SK-N-SH treated with all-trans-retinoic acid at 6 μM for 48 hours (cell line): ENCODE measurements at regions not wholly inside any gene's neighbourhood (a gene's known extent, or its start where the extent isn't known, plus 50 kb on each side); places are given as distances from the start of the nearest gene placed in this dataset.
"Not testable (repeated sequence)": the region's sequence is repeated elsewhere in the genome, so short reads cannot be mapped to it uniquely, and the experiment has no call there.

Experiments
- ARNTL ChIP-seq: fragments of 450-650 bp; formaldehyde crosslinking; IDR thresholded peaks from 2 replicates; pipeline ENCODE4 v1.5.0; 2020; ENCODE audit warnings: low read depth, mild to moderate bottlenecking, moderate library complexity, borderline replicate concordance
- OSR1 ChIP-seq: fragments of 250-450 bp; sonication (Bioruptor Pico); IDR thresholded peaks from 2 replicates; pipeline ENCODE4 v1.8.0; 2022; ENCODE audit warnings: moderate library complexity, mild to moderate bottlenecking, inconsistent platforms
- RARB ChIP-seq: fragments of 250-450 bp; sonication (Bioruptor Pico); IDR thresholded peaks from 2 replicates; pipeline ENCODE4 v1.8.0; 2021; ENCODE audit warnings: mild to moderate bottlenecking, moderate library complexity
- SNAI2 ChIP-seq: fragments of 250-450 bp; sonication (Bioruptor Pico); IDR thresholded peaks from 2 replicates; pipeline ENCODE4 v1.5.0; 2020; ENCODE audit warnings: mild to moderate bottlenecking, moderate library complexity
- TOX ChIP-seq: fragments of 250-450 bp; sonication (Bioruptor Pico); IDR thresholded peaks from 2 replicates; pipeline ENCODE4 v1.8.0; 2021; ENCODE audit warnings: mild to moderate bottlenecking, moderate library complexity, borderline replicate concordance
- ZC3H10 ChIP-seq: fragments of 250-450 bp; sonication (Bioruptor Pico); IDR thresholded peaks from 2 replicates; pipeline ENCODE4 v1.5.1; 2021; ENCODE audit warnings: mild to moderate bottlenecking, moderate library complexity
- ZFP3 ChIP-seq: fragments of 250-450 bp; sonication (Bioruptor Pico); IDR thresholded peaks from 2 replicates; pipeline ENCODE4 v1.5.0; 2020; ENCODE audit warnings: mild to moderate bottlenecking, moderate library complexity
- ZFP30 ChIP-seq: fragments of 450-650 bp; formaldehyde crosslinking; IDR thresholded peaks from 2 replicates; pipeline ENCODE4 v1.5.0; 2022; ENCODE audit warnings: mild to moderate bottlenecking, moderate library complexity
- ZNF565 ChIP-seq: fragments of 450-650 bp; formaldehyde crosslinking; conservative IDR thresholded peaks from 2 replicates; pipeline ENCODE4 v1.5.0; 2020; ENCODE audit warnings: low read depth, mild to moderate bottlenecking, moderate library complexity
- ZNF70 ChIP-seq: fragments of 450-650 bp; formaldehyde crosslinking; IDR thresholded peaks from 2 replicates; pipeline ENCODE4 v1.5.0; 2020; ENCODE audit warnings: mild to moderate bottlenecking, moderate library complexity
- TF ChIP-seq, protein P1 (sequence below): fragments of 250-450 bp; sonication (Bioruptor Pico); IDR thresholded peaks from 2 replicates; pipeline ENCODE4 v1.5.0; 2020; ENCODE audit warnings: mild to moderate bottlenecking, moderate library complexity
- TF ChIP-seq, protein P2 (sequence below): fragments of 250-450 bp; sonication (Bioruptor Pico); IDR thresholded peaks from 2 replicates; pipeline ENCODE4 v1.8.0; 2020; ENCODE audit warnings: mild to moderate bottlenecking, moderate library complexity, borderline replicate concordance

DNA sequence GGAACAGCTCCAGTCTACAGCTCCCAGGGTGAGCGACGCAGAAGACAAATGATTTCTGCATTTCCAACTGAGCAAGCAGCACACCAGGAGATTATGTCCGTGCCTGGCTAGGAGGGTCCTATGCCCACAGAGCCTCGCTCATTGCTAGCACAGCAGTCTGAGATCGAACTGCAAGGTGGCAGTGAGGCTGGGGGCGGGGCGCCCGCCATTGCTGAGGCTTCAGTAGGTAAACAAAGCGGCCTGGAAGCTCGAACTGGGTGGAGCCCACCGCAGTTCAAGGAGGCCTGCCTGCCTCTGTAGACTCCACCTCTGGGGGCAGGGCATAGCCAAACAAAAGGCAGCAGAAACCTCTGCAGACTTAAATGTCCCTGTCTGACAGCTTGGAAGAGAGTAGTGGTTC lies 198.0 kb upstream of the DIAPH2 start:
- TF ChIP-seq ZFP3 (CRISPR knock-in tag); TOX; ZFP30 (CRISPR knock-in tag); ZC3H10 (CRISPR knock-in tag); ZNF70 (CRISPR knock-in tag); ZNF565 (CRISPR knock-in tag); OSR1 (CRISPR knock-in tag); ARNTL (CRISPR knock-in tag); RARB; SNAI2: not testable (repeated sequence)
- TF ChIP-seq, protein P1, sequence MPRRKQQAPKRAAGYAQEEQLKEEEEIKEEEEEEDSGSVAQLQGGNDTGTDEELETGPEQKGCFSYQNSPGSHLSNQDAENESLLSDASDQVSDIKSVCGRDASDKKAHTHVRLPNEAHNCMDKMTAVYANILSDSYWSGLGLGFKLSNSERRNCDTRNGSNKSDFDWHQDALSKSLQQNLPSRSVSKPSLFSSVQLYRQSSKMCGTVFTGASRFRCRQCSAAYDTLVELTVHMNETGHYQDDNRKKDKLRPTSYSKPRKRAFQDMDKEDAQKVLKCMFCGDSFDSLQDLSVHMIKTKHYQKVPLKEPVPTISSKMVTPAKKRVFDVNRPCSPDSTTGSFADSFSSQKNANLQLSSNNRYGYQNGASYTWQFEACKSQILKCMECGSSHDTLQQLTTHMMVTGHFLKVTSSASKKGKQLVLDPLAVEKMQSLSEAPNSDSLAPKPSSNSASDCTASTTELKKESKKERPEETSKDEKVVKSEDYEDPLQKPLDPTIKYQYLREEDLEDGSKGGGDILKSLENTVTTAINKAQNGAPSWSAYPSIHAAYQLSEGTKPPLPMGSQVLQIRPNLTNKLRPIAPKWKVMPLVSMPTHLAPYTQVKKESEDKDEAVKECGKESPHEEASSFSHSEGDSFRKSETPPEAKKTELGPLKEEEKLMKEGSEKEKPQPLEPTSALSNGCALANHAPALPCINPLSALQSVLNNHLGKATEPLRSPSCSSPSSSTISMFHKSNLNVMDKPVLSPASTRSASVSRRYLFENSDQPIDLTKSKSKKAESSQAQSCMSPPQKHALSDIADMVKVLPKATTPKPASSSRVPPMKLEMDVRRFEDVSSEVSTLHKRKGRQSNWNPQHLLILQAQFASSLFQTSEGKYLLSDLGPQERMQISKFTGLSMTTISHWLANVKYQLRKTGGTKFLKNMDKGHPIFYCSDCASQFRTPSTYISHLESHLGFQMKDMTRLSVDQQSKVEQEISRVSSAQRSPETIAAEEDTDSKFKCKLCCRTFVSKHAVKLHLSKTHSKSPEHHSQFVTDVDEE (CRISPR knock-in tag): not testable (repeated sequence)
- TF ChIP-seq, protein P2, sequence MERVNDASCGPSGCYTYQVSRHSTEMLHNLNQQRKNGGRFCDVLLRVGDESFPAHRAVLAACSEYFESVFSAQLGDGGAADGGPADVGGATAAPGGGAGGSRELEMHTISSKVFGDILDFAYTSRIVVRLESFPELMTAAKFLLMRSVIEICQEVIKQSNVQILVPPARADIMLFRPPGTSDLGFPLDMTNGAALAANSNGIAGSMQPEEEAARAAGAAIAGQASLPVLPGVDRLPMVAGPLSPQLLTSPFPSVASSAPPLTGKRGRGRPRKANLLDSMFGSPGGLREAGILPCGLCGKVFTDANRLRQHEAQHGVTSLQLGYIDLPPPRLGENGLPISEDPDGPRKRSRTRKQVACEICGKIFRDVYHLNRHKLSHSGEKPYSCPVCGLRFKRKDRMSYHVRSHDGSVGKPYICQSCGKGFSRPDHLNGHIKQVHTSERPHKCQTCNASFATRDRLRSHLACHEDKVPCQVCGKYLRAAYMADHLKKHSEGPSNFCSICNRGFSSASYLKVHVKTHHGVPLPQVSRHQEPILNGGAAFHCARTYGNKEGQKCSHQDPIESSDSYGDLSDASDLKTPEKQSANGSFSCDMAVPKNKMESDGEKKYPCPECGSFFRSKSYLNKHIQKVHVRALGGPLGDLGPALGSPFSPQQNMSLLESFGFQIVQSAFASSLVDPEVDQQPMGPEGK (CRISPR knock-in tag): not testable (repeated sequence)
